ENCODE measurements at regions not wholly inside any gene's neighbourhood (a gene's known extent, or its start where the extent isn't known, plus 50 kb on each side); places are given as distances from the start of the nearest gene placed in this dataset.

DNA sequence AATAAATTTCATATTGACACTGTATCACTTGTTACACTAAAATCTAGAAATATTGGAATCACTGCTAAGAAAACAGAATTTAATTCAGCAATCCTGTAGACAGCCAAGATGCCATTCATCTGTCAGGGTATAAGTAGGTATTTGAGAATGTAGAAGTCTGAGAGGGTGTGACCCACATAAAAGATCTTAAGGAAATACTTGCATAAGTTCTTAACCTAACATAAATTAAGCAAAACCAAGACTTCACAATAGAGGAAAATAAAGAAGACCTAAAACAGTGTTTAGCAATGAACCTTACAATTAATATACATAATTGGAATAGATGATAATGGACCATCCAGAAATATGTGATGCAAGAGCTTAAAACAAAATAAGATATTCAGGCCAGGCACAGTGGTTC, 636.2 kb downstream of the TBC1D4 start:
- TF ChIP-seq CTCF (IDR thresholded peaks at IDR 0.05; ENCODE audit: low read depth, low read length): no peak
- no peak overlapping the region for H3K4me3 ChIP-seq (ENCODE audit: low read depth, low read length)

DNA sequence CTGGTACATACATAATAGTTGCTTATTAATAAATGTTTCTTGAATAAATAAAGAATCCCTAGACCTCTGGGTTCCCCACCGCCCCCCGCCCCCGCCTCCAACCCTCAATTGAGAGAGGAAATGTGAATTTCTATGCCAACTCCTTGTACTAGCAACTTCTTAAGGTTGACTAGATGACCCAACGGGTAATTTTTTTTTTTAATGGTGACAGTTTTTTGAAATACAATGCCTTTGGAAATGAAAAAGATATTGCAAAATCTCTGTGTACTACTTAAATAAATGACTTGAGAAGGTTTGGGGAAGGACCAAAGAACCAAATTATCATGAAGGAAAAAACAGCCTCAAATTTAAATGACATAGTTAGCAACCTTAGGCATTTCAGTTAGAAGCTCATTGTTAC, 640.3 kb downstream of the TBC1D4 start:
- no peak for TF ChIP-seq CTCF (IDR thresholded peaks at IDR 0.05; ENCODE audit: low read depth, low read length)
- no peak overlapping the region for H3K4me3 ChIP-seq (ENCODE audit: low read depth, low read length)

DNA sequence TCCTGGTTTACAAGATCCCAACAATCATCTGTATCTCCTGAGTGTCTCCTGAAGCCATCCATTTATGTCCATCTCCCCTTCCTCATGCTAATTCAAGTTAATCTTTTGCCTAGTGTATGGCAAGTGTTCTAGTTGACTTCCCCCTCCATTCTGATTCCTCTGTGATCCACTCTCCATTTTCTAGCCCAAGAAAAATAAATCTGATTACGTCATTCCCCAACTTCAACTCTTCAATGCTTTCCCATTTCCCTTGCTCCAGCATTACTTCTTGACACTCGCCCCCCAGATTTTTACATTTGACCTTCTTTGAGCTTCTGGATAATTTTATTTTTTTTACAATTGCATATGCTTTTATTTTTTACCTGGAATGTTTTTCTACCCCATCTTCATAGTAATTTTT, 640.8 kb downstream of the TBC1D4 start:
- TF ChIP-seq CTCF (IDR thresholded peaks at IDR 0.05; ENCODE audit: low read depth, low read length): no peak
- H3K4me3 ChIP-seq (ENCODE audit: low read depth, low read length): no peak overlapping the region

DNA sequence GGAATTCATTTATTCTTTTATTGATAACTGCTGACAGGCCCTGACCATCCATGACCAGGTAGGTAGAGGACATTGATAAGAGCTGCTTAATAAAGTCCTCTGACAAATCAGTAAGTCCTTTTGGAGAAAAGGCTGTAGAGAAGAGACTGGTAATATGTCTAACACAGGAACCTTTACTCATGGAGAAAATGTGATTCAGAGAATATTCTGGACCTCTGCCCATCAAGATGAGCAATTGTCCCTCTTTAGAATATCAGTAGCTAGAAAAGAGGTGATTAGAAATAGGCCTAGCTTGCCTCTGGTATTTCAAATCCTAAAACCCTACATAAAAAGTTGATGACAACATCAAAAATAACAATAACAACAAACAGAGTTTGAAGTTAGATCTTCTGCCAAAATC, 642.3 kb downstream of the TBC1D4 start:
- no peak for TF ChIP-seq CTCF (IDR thresholded peaks at IDR 0.05; ENCODE audit: low read depth, low read length)
- H3K4me3 ChIP-seq (ENCODE audit: low read depth, low read length): no peak overlapping the region

- H3K4me3 ChIP-seq (ENCODE audit: low read depth, low read length): no peak overlapping the region
- TF ChIP-seq CTCF (IDR thresholded peaks at IDR 0.05; ENCODE audit: low read depth, low read length): no peak
Observed at GRCh38 chr13:74838096-74838495, 643.9 kb downstream of the TBC1D4 start.

DNA sequence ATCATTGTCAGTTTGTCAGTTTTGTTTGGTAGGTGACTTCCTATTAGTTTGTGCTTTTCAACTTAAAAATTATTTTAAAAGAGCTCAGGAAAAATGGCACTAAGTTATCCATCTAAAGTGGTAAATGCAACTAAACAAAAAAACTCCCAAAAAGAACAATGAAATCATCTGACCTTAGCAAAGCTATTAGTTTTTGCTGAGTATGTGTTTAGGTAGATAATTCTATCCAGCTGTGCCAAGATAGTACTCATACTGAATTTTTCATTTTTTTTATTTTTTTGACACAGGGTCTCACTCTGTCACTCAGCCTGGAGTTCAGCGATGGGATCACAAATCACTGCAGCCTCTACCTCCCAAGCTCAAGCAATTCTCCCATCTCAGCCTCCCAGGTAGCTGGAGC, 645.3 kb downstream of the TBC1D4 start:
- TF ChIP-seq CTCF (IDR thresholded peaks at IDR 0.05; ENCODE audit: low read depth, low read length): no peak
- H3K4me3 ChIP-seq (ENCODE audit: low read depth, low read length): no peak overlapping the region

DNA sequence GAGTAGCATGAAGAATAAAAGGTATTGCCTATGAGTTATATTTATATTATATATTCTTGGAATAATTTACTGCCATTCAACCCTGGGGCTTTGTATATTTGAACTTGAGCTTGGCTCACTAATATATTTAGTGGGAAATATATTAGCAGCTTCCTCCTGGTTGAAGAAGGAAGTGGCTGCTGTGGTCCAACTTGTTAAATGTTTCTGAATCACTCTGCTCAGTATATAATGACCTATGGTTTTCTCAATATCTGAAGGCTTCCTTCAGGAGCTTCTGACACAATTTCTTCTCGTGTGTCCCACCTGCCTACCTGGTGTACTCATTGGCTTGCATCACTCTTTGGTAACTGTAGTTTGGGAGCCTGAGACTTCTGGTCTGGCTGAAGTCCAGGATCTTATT, 646.4 kb downstream of the TBC1D4 start:
- no peak for TF ChIP-seq CTCF (IDR thresholded peaks at IDR 0.05; ENCODE audit: low read depth, low read length)
- no peak overlapping the region for H3K4me3 ChIP-seq (ENCODE audit: low read depth, low read length)
